H1 (cell line): ENCODE measurements at regions not wholly inside any gene's neighbourhood (a gene's known extent, or its start where the extent isn't known, plus 50 kb on each side); places are given as distances from the start of the nearest gene placed in this dataset.

Experiments used
- CTCF ChIA-PET: fragments of 300-600 bp; sonication (Branson Sonifier 250); formaldehyde crosslinking; loops from one replicate; lab custom pipeline; 2021; ENCODE audit not compliant: partially characterized antibody; lab: Charles Lee
- POLR2A ChIA-PET: fragments of 300-600 bp; sonication (Branson Sonifier 250); formaldehyde crosslinking; loops from one replicate; lab custom pipeline; 2021; ENCODE audit warnings: inconsistent platforms; ENCODE audit not compliant: partially characterized antibody; lab: Charles Lee
- DNase-seq, 2 experiments: peaks; one replicate each; pipeline versions ENCODE4 v3.0.0 to v3.0.0-alpha.2; 2010 to 2022; ENCODE audit warnings: low spot score in 2 of 2, low read depth in 1 of 2, mixed read lengths in 1 of 2
- FAIRE-seq: peaks from 2 replicates; lab custom pipeline; 2011; peaks lifted over from hg19 to GRCh38; lab: Jason Lieb, UNC
- H2AFZ ChIP-seq: 2 replicates; pipeline ENCODE4 v1.8.1; 2012; ENCODE audit warnings: low read length, inconsistent platforms
- H2AK5ac ChIP-seq: 2 replicates; pipeline ENCODE4 v1.6.1; 2013; ENCODE audit warnings: low read depth, low read length
- H2BK120ac ChIP-seq: replicated peaks from 2 replicates; pipeline ENCODE3; 2013; ENCODE audit warnings: low read depth, low read length, inconsistent platforms
- H2BK12ac ChIP-seq: 2 replicates; pipeline ENCODE4 v1.6.1; 2013; ENCODE audit warnings: low read depth, low read length
- H2BK15ac ChIP-seq: 2 replicates; pipeline ENCODE4 v1.6.1; 2013; ENCODE audit warnings: low read length
- H2BK20ac ChIP-seq: 2 replicates; pipeline ENCODE4 v1.6.1; 2013; ENCODE audit warnings: low read length
- H2BK5ac ChIP-seq: 2 replicates; pipeline ENCODE4 v1.6.1; 2013; ENCODE audit warnings: low read depth, low read length
- H3K14ac ChIP-seq: 2 replicates; pipeline ENCODE4 v1.6.1; 2013; ENCODE audit warnings: inconsistent platforms; ENCODE audit not compliant: insufficient read length
- H3K18ac ChIP-seq: 2 replicates; pipeline ENCODE4 v1.6.1; 2013; ENCODE audit warnings: low read length; ENCODE audit errors: extremely low read depth
- H3K23ac ChIP-seq: 2 replicates; pipeline ENCODE4 v1.6.1; 2013; ENCODE audit warnings: inconsistent platforms; ENCODE audit not compliant: insufficient read length
- H3K23me2 ChIP-seq: 2 replicates; pipeline ENCODE4 v1.6.1; 2013; ENCODE audit warnings: low read depth, low read length
- H3K27ac ChIP-seq: 2 replicates; pipeline ENCODE4 v1.6.1; 2011; ENCODE audit warnings: low read depth, low read length, inconsistent platforms
- H3K27me3 ChIP-seq, 4 experiments: replicated peaks in 1 of 4; 1 replicate in 1 of 4; 2 replicates in 3 of 4; pipeline versions ENCODE4 v1.6.1 to v1.8.1; 2011 to 2013; ENCODE audit warnings: low read length in 3 of 4, mild to moderate bottlenecking in 3 of 4, inconsistent platforms in 2 of 4, mixed read lengths in 2 of 4, moderate library complexity in 1 of 4; ENCODE audit not compliant: control insufficient read depth in 3 of 4, insufficient read depth in 3 of 4; ENCODE audit errors: extremely low read depth in 1 of 4
- H3K36me3 ChIP-seq, 4 experiments: 2 replicates each; pipeline versions ENCODE4 v1.6.1 to v1.8.1; 2011 to 2013; ENCODE audit warnings: mild to moderate bottlenecking in 4 of 4, low read length in 3 of 4, moderate library complexity in 2 of 4, control low read depth in 1 of 4, inconsistent platforms in 1 of 4; ENCODE audit not compliant: insufficient read depth in 4 of 4, control insufficient read depth in 2 of 4
- H3K4ac ChIP-seq: replicated peaks from 2 replicates; pipeline ENCODE3; 2013; ENCODE audit warnings: low read length, low read depth, mixed read lengths, inconsistent platforms; ENCODE audit not compliant: insufficient read length
- H3K4me1 ChIP-seq, 4 experiments: replicated peaks in 1 of 4; 1 replicate in 1 of 4; 2 replicates in 3 of 4; pipeline versions ENCODE4 v1.6.1 to v1.8.1; 2011 to 2013; ENCODE audit warnings: low read length in 3 of 4, inconsistent platforms in 2 of 4, mixed read lengths in 1 of 4; ENCODE audit not compliant: insufficient read depth in 4 of 4, control insufficient read depth in 3 of 4
- H3K4me2 ChIP-seq, 2 experiments: 2 replicates each; pipeline versions ENCODE4 v1.6.1 to v1.8.1; 2011 to 2013; ENCODE audit warnings: low read depth in 2 of 2, low read length in 2 of 2, control low read depth in 1 of 2, inconsistent platforms in 1 of 2, mild to moderate bottlenecking in 1 of 2; ENCODE audit not compliant: insufficient read depth in 1 of 2
- H3K4me3 ChIP-seq, 4 experiments: fragments of 200-600, 300-600 bp in 1 of 4; sonication (generic), shearing (Covaris generic), sonication (Bioruptor Twin) in 1 of 4; 2 replicates each; pipeline versions ENCODE4 v1.5.1 to v1.8.1; 2011 to 2016; ENCODE audit warnings: low read length in 4 of 4, low read depth in 3 of 4, control low read depth in 2 of 4, inconsistent platforms in 2 of 4, mild to moderate bottlenecking in 2 of 4, mixed read lengths in 1 of 4, moderate library complexity in 1 of 4; ENCODE audit not compliant: insufficient read depth in 2 of 4; ENCODE audit errors: extremely low read depth in 1 of 4
- H3K56ac ChIP-seq: replicated peaks from 2 replicates; pipeline ENCODE3; 2013; ENCODE audit warnings: low read depth, mild to moderate bottlenecking, mixed read lengths, low read length, inconsistent platforms; ENCODE audit not compliant: insufficient read length
- H3K79me1 ChIP-seq: 2 replicates; pipeline ENCODE4 v1.6.1; 2013; ENCODE audit warnings: low read depth, low read length, control low read depth
- H3K79me2 ChIP-seq, 2 experiments: 2 replicates each; pipeline versions ENCODE4 v1.6.1 to v1.8.1; 2012 to 2013; ENCODE audit warnings: low read length in 2 of 2, mild to moderate bottlenecking in 2 of 2, inconsistent platforms in 1 of 2; ENCODE audit not compliant: insufficient read depth in 2 of 2, control insufficient read depth in 1 of 2
- H3K9ac ChIP-seq, 4 experiments: replicated peaks in 1 of 4; 1 replicate in 1 of 4; 2 replicates in 3 of 4; pipeline versions ENCODE4 v1.6.1 to v1.8.1; 2011 to 2013; ENCODE audit warnings: low read depth in 3 of 4, low read length in 3 of 4, control low read depth in 2 of 4, mild to moderate bottlenecking in 2 of 4, moderate library complexity in 2 of 4, inconsistent platforms in 1 of 4; ENCODE audit errors: extremely low read depth in 1 of 4
- H3K9me3 ChIP-seq, 2 experiments: 2 replicates each; pipeline versions ENCODE4 v1.6.1 to v1.8.1; 2012 to 2013; ENCODE audit warnings: mild to moderate bottlenecking in 2 of 2, moderate library complexity in 2 of 2, control low read depth in 1 of 2, inconsistent platforms in 1 of 2, low read depth in 1 of 2, low read length in 1 of 2, mixed read lengths in 1 of 2; ENCODE audit not compliant: insufficient read depth in 2 of 2
- H4K20me1 ChIP-seq, 2 experiments: replicated peaks in 1 of 2; 2 replicates each; pipeline versions ENCODE3 to v1.8.1; 2011 to 2013; ENCODE audit warnings: inconsistent platforms in 2 of 2, low read length in 2 of 2, mild to moderate bottlenecking in 1 of 2; ENCODE audit not compliant: insufficient read depth in 2 of 2, control insufficient read depth in 1 of 2
- H4K5ac ChIP-seq: 2 replicates; pipeline ENCODE4 v1.6.1; 2013; ENCODE audit warnings: low read length, low read depth, mixed read lengths, inconsistent platforms; ENCODE audit not compliant: insufficient read length
- H4K8ac ChIP-seq: 2 replicates; pipeline ENCODE4 v1.8.0; 2013; ENCODE audit warnings: mild to moderate bottlenecking, moderate library complexity, low read length, inconsistent platforms; ENCODE audit not compliant: insufficient read depth; ENCODE audit errors: extremely low read depth
- H4K91ac ChIP-seq: replicated peaks from 2 replicates; pipeline ENCODE3; 2013; ENCODE audit warnings: low read length, mixed read lengths, inconsistent platforms; ENCODE audit not compliant: insufficient read length
- CREB1 ChIP-seq: IDR thresholded peaks from 2 replicates; pipeline ENCODE4 v1.6.1; 2012; ENCODE audit warnings: inconsistent platforms
- YY1 ChIP-seq: IDR thresholded peaks from 2 replicates; pipeline ENCODE4 v1.6.1; 2011; ENCODE audit warnings: low read depth, mild to moderate bottlenecking, low read length
- WGBS, 2 experiments: shearing (Covaris generic) in 1 of 2; methylation state at CpG; one replicate each; pipeline versions ENCODE4 v1.1.6 to v1.1.7; 2013 to 2015; ENCODE audit warnings: low lambda C conversion rate in 2 of 2, mixed read lengths in 2 of 2, inconsistent platforms in 1 of 2, low coverage in 1 of 2, missing lambda C conversion rate in 1 of 2; ENCODE audit not compliant: insufficient replicate concordance in 2 of 2, insufficient coverage in 1 of 2, insufficient read length in 1 of 2; ENCODE audit errors: extremely low coverage in 1 of 2, missing lambda C conversion rate in 1 of 2; 5-methylcytosine and 5-hydroxymethylcytosine counted together

GRCh38 chr5:161105525-161105924 lies 253.5 kb upstream of the ATP10B start:
- Histone ChIP-seq H3K4me3 (no peak overlapping the region), H2BK120ac (no peak overlapping the region), H3K56ac (no peak overlapping the region), H3K18ac (no peak overlapping the region), H2BK12ac (no peak overlapping the region), H3K27ac (no peak overlapping the region), H2AK5ac (no peak overlapping the region), H2BK5ac (no peak overlapping the region), H3K79me2 (no peaks in the 10 kb centered on the region), H3K23me2 (no peaks in the 10 kb centered on the region), H4K8ac (no peak overlapping the region), H2AFZ (no peak overlapping the region), H3K14ac (no peak overlapping the region), H3K9ac (no peak overlapping the region), H2BK20ac (no peak overlapping the region), H3K4ac (no peak overlapping the region), H4K91ac (no peak overlapping the region), H3K9me3 (no peaks in the 10 kb centered on the region), H2BK15ac (no peak overlapping the region), H3K79me1 (no peaks in the 10 kb centered on the region), H3K36me3 (no peaks in the 10 kb centered on the region), H3K4me1 (0 out of 7 replicates have a peak, but pooled peaks cover 0 to 3% (median 0%) of the 10 kb centered on the region in 4 experiments), H4K5ac (no peak overlapping the region), H3K27me3 (no peaks in the 10 kb centered on the region), H3K23ac (no peak overlapping the region), H3K4me2 (no peak overlapping the region), H4K20me1 (no peaks in the 10 kb centered on the region)
- ChIA-PET POLR2A (no interaction called here), CTCF (interaction anchor here (0.6 to 1.4 kb wide), 4 partner anchors 9 to 453 kb away, joined by 3 to 4 read pairs (median 3); no protein-coding TSS in a partner anchor)
- DNase-seq: no peak
- no peak for FAIRE-seq
- WGBS, 2 experiments: 92% methylated on average over 4 of the region's 4 CpGs; no CpG with 5 or more reads in 1 of the 2 experiments
- no peak for TF ChIP-seq YY1
- TF ChIP-seq CREB1: no peak
